ENCODE measurements at regions not wholly inside any gene's neighbourhood (a gene's known extent, or its start where the extent isn't known, plus 50 kb on each side); places are given as distances from the start of the nearest gene placed in this dataset.

DNA sequence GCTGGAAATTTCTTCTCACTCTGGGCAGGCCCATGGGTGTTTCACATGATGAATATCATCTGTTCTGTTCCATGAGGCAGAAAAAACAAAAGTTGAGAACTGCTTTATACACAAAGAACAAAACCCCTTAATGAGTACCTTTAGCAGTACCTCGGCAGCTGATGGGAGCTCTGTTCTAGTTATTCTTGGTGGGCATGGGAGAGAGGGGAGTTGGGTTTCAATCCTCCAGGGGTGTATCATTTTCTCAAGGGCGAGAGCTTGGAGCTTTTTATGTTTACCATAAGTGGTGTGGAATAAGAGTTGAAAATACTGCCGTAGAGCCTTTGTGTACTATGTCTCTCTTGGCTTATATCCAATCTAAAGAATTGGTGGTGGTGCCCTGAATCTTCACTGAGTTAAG lies 103.3 kb upstream of the ZNF608 start:
- TF ChIP-seq, protein P1, sequence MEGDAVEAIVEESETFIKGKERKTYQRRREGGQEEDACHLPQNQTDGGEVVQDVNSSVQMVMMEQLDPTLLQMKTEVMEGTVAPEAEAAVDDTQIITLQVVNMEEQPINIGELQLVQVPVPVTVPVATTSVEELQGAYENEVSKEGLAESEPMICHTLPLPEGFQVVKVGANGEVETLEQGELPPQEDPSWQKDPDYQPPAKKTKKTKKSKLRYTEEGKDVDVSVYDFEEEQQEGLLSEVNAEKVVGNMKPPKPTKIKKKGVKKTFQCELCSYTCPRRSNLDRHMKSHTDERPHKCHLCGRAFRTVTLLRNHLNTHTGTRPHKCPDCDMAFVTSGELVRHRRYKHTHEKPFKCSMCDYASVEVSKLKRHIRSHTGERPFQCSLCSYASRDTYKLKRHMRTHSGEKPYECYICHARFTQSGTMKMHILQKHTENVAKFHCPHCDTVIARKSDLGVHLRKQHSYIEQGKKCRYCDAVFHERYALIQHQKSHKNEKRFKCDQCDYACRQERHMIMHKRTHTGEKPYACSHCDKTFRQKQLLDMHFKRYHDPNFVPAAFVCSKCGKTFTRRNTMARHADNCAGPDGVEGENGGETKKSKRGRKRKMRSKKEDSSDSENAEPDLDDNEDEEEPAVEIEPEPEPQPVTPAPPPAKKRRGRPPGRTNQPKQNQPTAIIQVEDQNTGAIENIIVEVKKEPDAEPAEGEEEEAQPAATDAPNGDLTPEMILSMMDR (IDR thresholded peaks at IDR 0.05), result no peak
- no peak for TF ChIP-seq EZH2 (IDR thresholded peaks at IDR 0.05)
